Mesenchymal stem cell (in vitro differentiated cells and primary cell): ENCODE measurements at regions not wholly inside any gene's neighbourhood (a gene's known extent, or its start where the extent isn't known, plus 50 kb on each side); places are given as distances from the start of the nearest gene placed in this dataset.

Source experiments
- DNase-seq: peaks from one replicate; pipeline ENCODE4 v3.0.0-alpha.2; 2013
- H2AFZ ChIP-seq: one replicate; pipeline ENCODE4 v1.6.1; 2013; ENCODE audit warnings: low read depth, mild to moderate bottlenecking, control low read depth, inconsistent platforms, low read length, moderate library complexity
- H2AK5ac ChIP-seq: 2 replicates; pipeline ENCODE4 v1.6.1; 2013; ENCODE audit warnings: low read length, moderate library complexity, mild to moderate bottlenecking, inconsistent platforms; ENCODE audit not compliant: severe bottlenecking
- H2BK120ac ChIP-seq: one replicate; pipeline ENCODE4 v1.6.1; 2013; ENCODE audit warnings: low read depth, mild to moderate bottlenecking, inconsistent platforms, low read length, moderate library complexity
- H2BK12ac ChIP-seq, 2 experiments: one replicate each; pipeline ENCODE4 v1.6.1; 2013; ENCODE audit warnings: inconsistent platforms in 2 of 2, low read length in 2 of 2, mild to moderate bottlenecking in 2 of 2, moderate library complexity in 2 of 2, control low read depth in 1 of 2
- H2BK15ac ChIP-seq: one replicate; pipeline ENCODE4 v1.6.1; 2013; ENCODE audit warnings: mild to moderate bottlenecking, low read depth, inconsistent platforms; ENCODE audit not compliant: poor library complexity, severe bottlenecking
- H2BK5ac ChIP-seq: 2 replicates; pipeline ENCODE4 v1.6.1; 2013; ENCODE audit warnings: low read depth, mild to moderate bottlenecking, low read length, control low read depth, inconsistent platforms; ENCODE audit not compliant: poor library complexity, severe bottlenecking
- H3K14ac ChIP-seq, 2 experiments: one replicate each; pipeline ENCODE4 v1.6.1; 2013; ENCODE audit warnings: inconsistent platforms in 2 of 2, low read length in 2 of 2, control low read depth in 1 of 2, mild to moderate bottlenecking in 1 of 2, moderate library complexity in 1 of 2
- H3K18ac ChIP-seq, 2 experiments: one replicate each; pipeline ENCODE4 v1.6.1; 2013; ENCODE audit warnings: inconsistent platforms in 2 of 2, low read length in 2 of 2, control low read depth in 1 of 2, low read depth in 1 of 2, mild to moderate bottlenecking in 1 of 2
- H3K23ac ChIP-seq, 2 experiments: one replicate each; pipeline ENCODE4 v1.6.1; 2013; ENCODE audit warnings: inconsistent platforms in 2 of 2, low read length in 2 of 2, mild to moderate bottlenecking in 2 of 2, moderate library complexity in 2 of 2, control low read depth in 1 of 2
- H3K27ac ChIP-seq: 2 replicates; pipeline ENCODE4 v1.5.1; 2013; ENCODE audit warnings: mild to moderate bottlenecking, moderate library complexity, low read length, control low read depth, inconsistent platforms; ENCODE audit not compliant: poor library complexity, severe bottlenecking
- H3K27me3 ChIP-seq, 2 experiments: 2 replicates each; pipeline versions ENCODE4 v1.6.1 to v1.7.0; 2013; ENCODE audit warnings: low read length in 2 of 2, mild to moderate bottlenecking in 2 of 2, moderate library complexity in 2 of 2, control low read depth in 1 of 2, inconsistent platforms in 1 of 2; ENCODE audit not compliant: control insufficient read depth in 1 of 2, insufficient read depth in 1 of 2
- H3K36me3 ChIP-seq, 2 experiments: 2 replicates each; pipeline versions ENCODE4 v1.6.1 to v1.7.0; 2013; ENCODE audit warnings: low read length in 2 of 2, control low read depth in 1 of 2, inconsistent platforms in 1 of 2, low read depth in 1 of 2, mild to moderate bottlenecking in 1 of 2; ENCODE audit not compliant: insufficient read depth in 2 of 2, control insufficient read depth in 1 of 2
- H3K4ac ChIP-seq, 2 experiments: one replicate each; pipeline ENCODE4 v1.6.1; 2013; ENCODE audit warnings: inconsistent platforms in 2 of 2, low read length in 2 of 2, mild to moderate bottlenecking in 2 of 2, moderate library complexity in 2 of 2, control low read depth in 1 of 2, low read depth in 1 of 2
- H3K4me1 ChIP-seq: 2 replicates; pipeline ENCODE4 v1.6.1; 2013; ENCODE audit warnings: low read depth, low read length, control low read depth; ENCODE audit not compliant: control insufficient read depth, insufficient read depth
- H3K4me2 ChIP-seq: 2 replicates; pipeline ENCODE4 v1.6.1; 2013; ENCODE audit warnings: low read length, mild to moderate bottlenecking, inconsistent platforms; ENCODE audit not compliant: poor library complexity, severe bottlenecking
- H3K4me3 ChIP-seq, 2 experiments: 2 replicates each; pipeline versions ENCODE4 v1.5.1 to v1.7.0; 2013; ENCODE audit warnings: low read length in 2 of 2, mild to moderate bottlenecking in 2 of 2, control low read depth in 1 of 2, low read depth in 1 of 2; ENCODE audit not compliant: insufficient read depth in 1 of 2
- H3K79me1 ChIP-seq: replicated peaks from 2 replicates; pipeline ENCODE4 v1.6.1; 2013; ENCODE audit warnings: mild to moderate bottlenecking, control low read depth, low read length, inconsistent platforms; ENCODE audit not compliant: poor library complexity, severe bottlenecking
- H3K9ac ChIP-seq: 2 replicates; pipeline ENCODE4 v1.7.0; 2013; ENCODE audit warnings: mild to moderate bottlenecking, low read length, moderate library complexity
- H3K9me3 ChIP-seq: 2 replicates; pipeline ENCODE4 v1.7.0; 2013; ENCODE audit warnings: mild to moderate bottlenecking, low read length; ENCODE audit not compliant: control insufficient read depth
- H4K8ac ChIP-seq: one replicate; pipeline ENCODE4 v1.6.1; 2013; ENCODE audit warnings: inconsistent platforms, mild to moderate bottlenecking, low read length, moderate library complexity
- H4K91ac ChIP-seq: one replicate; pipeline ENCODE4 v1.6.1; 2013; ENCODE audit warnings: mild to moderate bottlenecking, low read length, inconsistent platforms
- WGBS: methylation state at CpG from one replicate; pipeline ENCODE4 v1.1.7; 2013; ENCODE audit warnings: mixed read lengths; 5-methylcytosine and 5-hydroxymethylcytosine counted together

DNA sequence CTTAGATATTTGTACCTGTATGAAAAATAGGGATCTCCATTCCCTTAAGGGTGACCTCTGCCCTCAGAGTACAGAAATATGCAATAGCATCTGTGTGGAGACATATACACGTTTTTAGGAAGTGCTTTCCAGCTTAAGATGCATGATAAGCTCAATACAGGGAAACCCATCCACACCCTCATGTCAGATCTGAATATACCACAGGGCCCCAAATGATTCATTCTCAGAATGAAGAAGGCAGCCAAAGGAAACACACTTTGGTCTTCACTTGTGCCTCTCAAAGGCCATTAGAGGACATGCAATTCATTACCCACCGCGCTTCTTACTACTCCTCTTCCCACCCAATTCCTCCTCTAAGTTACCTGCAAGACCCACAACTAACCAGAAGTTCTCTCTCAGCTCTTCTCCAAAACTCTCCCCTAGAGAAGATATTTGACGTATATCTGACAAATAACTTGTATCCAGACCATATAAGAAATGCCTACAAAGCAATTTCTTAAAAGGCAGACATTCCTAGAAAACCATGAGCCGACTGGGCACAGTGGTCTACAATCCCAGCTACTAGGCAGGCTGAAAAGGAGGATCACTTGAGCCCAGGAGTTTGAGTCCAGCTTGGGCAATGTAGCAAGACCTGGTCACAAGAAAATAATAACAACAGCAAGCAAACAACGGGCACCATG is 103.0 kb downstream of the OAT start:
- H3K36me3 ChIP-seq: no peaks in the 10 kb centered on the region
- H4K8ac ChIP-seq: no peak overlapping the region
- 64% methylated on average over 6 of the region's 6 CpGs for WGBS
- no peak overlapping the region for H2AK5ac ChIP-seq
- no peak overlapping the region for H3K4me3 ChIP-seq
- no peaks in the 10 kb centered on the region for H3K27me3 ChIP-seq
- H2BK120ac ChIP-seq: no peak overlapping the region
- H2BK12ac ChIP-seq: no peak overlapping the region
- peaks cover 9% of the 10 kb centered on the region for H3K4me1 ChIP-seq
- no peak overlapping the region for H3K4ac ChIP-seq
- no peak overlapping the region for H3K9ac ChIP-seq
- no peak overlapping the region for H3K14ac ChIP-seq
- no peak overlapping the region for H3K4me2 ChIP-seq
- no peak overlapping the region for H2BK5ac ChIP-seq
- no peak overlapping the region for H3K18ac ChIP-seq
- H2BK15ac ChIP-seq: no peak overlapping the region
- no peak overlapping the region for H3K23ac ChIP-seq
- no peak overlapping the region for H4K91ac ChIP-seq
- no peaks in the 10 kb centered on the region for H3K9me3 ChIP-seq
- no peaks in the 10 kb centered on the region for H3K79me1 ChIP-seq
- no peak overlapping the region for H2AFZ ChIP-seq
- H3K27ac ChIP-seq: no peak overlapping the region
- DNase-seq: no peak

DNA sequence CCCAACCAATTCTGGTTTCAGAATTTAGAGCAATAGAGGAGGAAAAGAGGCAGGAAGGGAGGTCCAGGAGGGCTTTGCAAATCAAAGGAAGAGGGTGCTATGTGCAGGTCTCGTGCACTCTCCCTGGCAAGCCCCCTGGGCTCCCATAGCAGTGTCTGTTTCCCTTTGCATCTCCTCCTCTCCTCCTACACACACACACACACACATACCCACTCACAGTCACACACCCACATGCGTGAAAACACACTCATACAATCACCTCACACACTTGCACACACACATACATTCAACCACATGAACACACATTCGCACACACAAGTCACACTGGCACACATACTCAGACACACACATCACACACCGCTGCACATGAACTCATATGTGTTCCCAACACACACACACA is 105.3 kb downstream of the OAT start:
- H3K4me2 ChIP-seq: no peak overlapping the region
- H3K27ac ChIP-seq: no peak overlapping the region
- H2BK120ac ChIP-seq: peak overlapping the region; percentile 8
- H3K4ac ChIP-seq: no peak overlapping the region
- peaks cover 0 to 5% of the 10 kb centered on the region in 2 experiments for H3K27me3 ChIP-seq
- peaks cover 2% of the 10 kb centered on the region for H3K4me1 ChIP-seq
- H2BK15ac ChIP-seq: no peak overlapping the region
- no peak overlapping the region for H2BK5ac ChIP-seq
- H3K79me1 ChIP-seq: no peaks in the 10 kb centered on the region
- H3K9me3 ChIP-seq: no peaks in the 10 kb centered on the region
- H3K18ac ChIP-seq: no peak overlapping the region
- H4K91ac ChIP-seq: no peak overlapping the region
- H3K9ac ChIP-seq: no peak overlapping the region
- no peak overlapping the region for H3K4me3 ChIP-seq
- peak overlapping the region; percentile 18 for H2AK5ac ChIP-seq
- WGBS: 83% methylated on average over 4 of the region's 4 CpGs
- H2AFZ ChIP-seq: no peak overlapping the region
- no peak overlapping the region for H3K14ac ChIP-seq
- H3K23ac ChIP-seq: no peak overlapping the region
- H3K36me3 ChIP-seq: no peaks in the 10 kb centered on the region
- DNase-seq: no peak
- peak overlapping the region; percentile 54 for H4K8ac ChIP-seq
- peak overlapping the region; percentile 11 to 29 for H2BK12ac ChIP-seq

DNA sequence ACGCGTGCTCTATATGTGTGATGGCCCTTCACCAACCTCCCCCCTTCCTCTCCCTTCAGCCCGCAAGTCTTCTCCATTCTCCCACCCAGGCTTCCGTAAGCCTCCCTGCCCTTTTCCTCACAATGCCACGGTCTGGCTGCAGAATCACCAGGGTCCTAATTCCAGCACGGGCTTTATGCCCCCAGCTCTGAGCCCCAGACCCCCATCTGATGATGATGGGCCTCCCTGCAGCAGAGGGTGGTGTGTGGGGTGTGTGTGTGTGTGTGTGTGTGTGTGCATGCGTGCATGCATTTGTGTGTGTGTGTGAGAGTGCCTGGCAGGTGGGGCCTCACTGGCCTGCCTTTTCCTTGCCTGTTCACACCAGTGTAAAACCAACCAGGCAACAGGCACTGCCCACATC is 109.9 kb downstream of the OAT start:
- Histone ChIP-seq H2AFZ (no peak overlapping the region), H3K4ac (no peak overlapping the region), H2BK120ac (no peak overlapping the region), H3K23ac (no peak overlapping the region), H3K9ac (no peak overlapping the region), H3K27me3 (peaks cover 0 to 5% of the 10 kb centered on the region in 2 experiments), H3K14ac (no peak overlapping the region), H3K18ac (no peak overlapping the region), H3K4me2 (no peak overlapping the region), H3K9me3 (no peaks in the 10 kb centered on the region), H3K4me1 (peaks cover 9% of the 10 kb centered on the region), H2BK12ac (no peak overlapping the region), H2AK5ac (peak overlapping the region; percentile 27), H4K91ac (no peak overlapping the region), H2BK5ac (no peak overlapping the region), H2BK15ac (no peak overlapping the region), H4K8ac (no peak overlapping the region), H3K36me3 (no peaks in the 10 kb centered on the region), H3K27ac (no peak overlapping the region), H3K4me3 (no peak overlapping the region), H3K79me1 (no peaks in the 10 kb centered on the region)
- WGBS: 96% methylated on average over 6 of the region's 7 CpGs
- DNase-seq: no peak

DNA sequence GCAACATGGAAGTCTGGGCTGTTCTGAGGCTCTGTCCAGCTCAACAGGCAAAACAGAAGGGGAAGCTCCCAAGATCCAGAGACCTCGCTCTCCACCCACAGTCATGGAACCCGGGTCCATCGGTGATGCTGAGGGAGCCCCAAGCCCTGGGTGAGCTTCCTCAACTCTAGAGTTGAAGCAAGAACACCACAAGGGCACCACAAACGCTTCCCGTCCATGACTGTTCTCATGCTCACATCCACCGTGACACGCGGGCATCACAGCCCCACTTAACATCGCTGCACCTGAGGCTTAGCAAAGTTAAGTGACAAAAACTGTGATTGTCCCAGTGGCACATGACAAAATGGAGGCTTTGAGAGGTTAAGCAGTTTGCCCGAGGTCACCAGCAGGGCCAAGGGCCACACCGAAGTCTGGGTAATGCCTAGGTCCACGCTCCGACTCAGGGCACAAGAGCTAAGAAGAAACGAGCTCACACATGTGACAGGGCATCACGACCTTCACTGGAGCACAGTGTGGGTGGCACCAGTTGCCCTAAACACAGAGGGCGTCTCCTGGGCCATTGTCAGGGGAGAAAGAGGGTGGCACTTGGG is 110.6 kb downstream of the OAT start:
- Histone ChIP-seq H3K9ac (no peak overlapping the region), H3K27ac (peak overlapping the region; percentile 14), H3K4me2 (no peak overlapping the region), H3K14ac (no peak overlapping the region), H3K79me1 (no peaks in the 10 kb centered on the region), H3K4me3 (no peak overlapping the region), H3K27me3 (peaks cover 0 to 5% of the 10 kb centered on the region in 2 experiments), H3K23ac (no peak overlapping the region), H4K8ac (no peak overlapping the region), H2BK15ac (no peak overlapping the region), H2BK5ac (no peak overlapping the region), H3K36me3 (no peaks in the 10 kb centered on the region), H2BK120ac (no peak overlapping the region), H3K4me1 (peaks cover 9% of the 10 kb centered on the region), H2AK5ac (peak overlapping the region; percentile 40), H3K9me3 (no peaks in the 10 kb centered on the region), H3K4ac (no peak overlapping the region), H4K91ac (no peak overlapping the region), H2AFZ (no peak overlapping the region), H3K18ac (no peak overlapping the region), H2BK12ac (no peak overlapping the region)
- no peak for DNase-seq
- 87% methylated on average over 15 of the region's 16 CpGs for WGBS
